ENCODE measurements at regions not wholly inside any gene's neighbourhood (a gene's known extent, or its start where the extent isn't known, plus 50 kb on each side); places are given as distances from the start of the nearest gene placed in this dataset.

GRCh38 chr20:61047515-61047914 lies 204.5 kb upstream of the CDH4 start:
- DNase-seq (ENCODE audit: low read depth in 2 of 2), result no peak

GRCh38 chr20:61048302-61048701 lies 203.8 kb upstream of the CDH4 start:
- DNase-seq (ENCODE audit: low read depth in 2 of 2), result no peak

GRCh38 chr20:61049684-61050083 lies 202.4 kb upstream of the CDH4 start:
- no peak for DNase-seq (ENCODE audit: low read depth in 2 of 2)

- no peak for DNase-seq (ENCODE audit: low read depth in 2 of 2)
Observed at GRCh38 chr20:61050336-61050890, 201.6 kb upstream of the CDH4 start.

GRCh38 chr20:61052195-61052750 lies 199.8 kb upstream of the CDH4 start:
- DNase-seq (ENCODE audit: low read depth in 2 of 2), result no peak

- DNase-seq (ENCODE audit: low read depth in 2 of 2), result no peak
Observed at GRCh38 chr20:61052776-61053442, 199.2 kb upstream of the CDH4 start.

- DNase-seq (ENCODE audit: low read depth in 2 of 2), result no peak
Observed at GRCh38 chr20:61053487-61053886, 198.6 kb upstream of the CDH4 start.

GRCh38 chr20:61053889-61054288 lies 198.2 kb upstream of the CDH4 start:
- no peak for DNase-seq (ENCODE audit: low read depth in 2 of 2)

GRCh38 chr20:61054411-61054810 lies 197.7 kb upstream of the CDH4 start:
- DNase-seq (ENCODE audit: low read depth in 2 of 2), result no peak

GRCh38 chr20:61055180-61056010 lies 196.7 kb upstream of the CDH4 start:
- DNase-seq (ENCODE audit: low read depth in 2 of 2), result no peak

GRCh38 chr20:61056116-61056515 lies 195.9 kb upstream of the CDH4 start:
- DNase-seq (ENCODE audit: low read depth in 2 of 2), result no peak

GRCh38 chr20:61056627-61057442 lies 195.2 kb upstream of the CDH4 start:
- no peak for DNase-seq (ENCODE audit: low read depth in 2 of 2)

- DNase-seq (ENCODE audit: low read depth in 2 of 2), result no peak
Observed at GRCh38 chr20:61057443-61058121, 194.5 kb upstream of the CDH4 start.

GRCh38 chr20:61061981-61062380 lies 190.1 kb upstream of the CDH4 start:
- DNase-seq (ENCODE audit: low read depth in 2 of 2), result no peak

- DNase-seq (ENCODE audit: low read depth in 2 of 2), result no peak
Observed at GRCh38 chr20:61065853-61066252, 186.2 kb upstream of the CDH4 start.

GRCh38 chr20:61066526-61066925 lies 185.5 kb upstream of the CDH4 start:
- DNase-seq (ENCODE audit: low read depth in 2 of 2), result no peak

GRCh38 chr20:61067221-61067620 lies 184.8 kb upstream of the CDH4 start:
- DNase-seq (ENCODE audit: low read depth in 2 of 2), result no peak

GRCh38 chr20:61072398-61072797 lies 179.7 kb upstream of the CDH4 start:
- DNase-seq (ENCODE audit: low read depth in 2 of 2), result no peak

- no peak for DNase-seq (ENCODE audit: low read depth in 2 of 2)
Observed at GRCh38 chr20:61073376-61073775, 178.7 kb upstream of the CDH4 start.

GRCh38 chr20:61082720-61083119 lies 169.3 kb upstream of the CDH4 start:
- no peak for DNase-seq (ENCODE audit: low read depth in 2 of 2)

- DNase-seq (ENCODE audit: low read depth in 2 of 2), result no peak
Observed at GRCh38 chr20:61083431-61083830, 168.6 kb upstream of the CDH4 start.

Measured in stimulated activated CD8-positive, alpha-beta memory T cell treated with anti-CD3 and anti-CD28 coated beads, Interleukin-7, amount 100 ng/mL, for 1 hour (primary cell).